ENCODE measurements at regions not wholly inside any gene's neighbourhood (a gene's known extent, or its start where the extent isn't known, plus 50 kb on each side); places are given as distances from the start of the nearest gene placed in this dataset.
"Not testable (repeated sequence)": the region's sequence is repeated elsewhere in the genome, so short reads cannot be mapped to it uniquely, and the experiment has no call there.

DNA sequence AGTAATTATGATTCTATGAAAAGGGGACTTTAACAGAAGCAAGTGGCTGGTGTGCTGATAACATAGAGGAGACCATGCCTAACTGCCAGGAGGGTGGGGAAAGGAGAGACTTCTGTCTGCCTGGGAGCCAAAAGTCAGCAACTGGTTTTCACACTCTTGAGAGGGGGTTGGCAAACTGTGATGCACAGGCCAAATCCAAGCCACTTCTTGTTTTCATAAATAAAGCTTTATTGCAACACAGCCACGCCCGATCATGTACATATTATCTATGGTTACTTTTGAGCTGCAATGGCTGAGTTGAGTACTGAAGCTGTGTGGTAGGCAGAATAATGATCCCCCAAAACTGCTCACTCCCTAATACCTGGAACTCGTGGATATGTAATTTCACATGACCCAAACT is 208.4 kb downstream of the LNPK start:
- Histone ChIP-seq H3K27me3 (no peaks in the 10 kb centered on the region), H3K9ac (no peak overlapping the region), H3K27ac (no peak overlapping the region), H3K36me3 (peaks cover 0 to 4% (median 0%) of the 10 kb centered on the region in 11 experiments; a peak in 2 of 22 replicates), H3K9me3 (replicated peaks in 1 of 11) (peaks cover 26 to 41% (median 30%) of the 10 kb centered on the region in 11 experiments), H3K4me1 (no peaks in the 10 kb centered on the region), H3K4me3 (no peak overlapping the region), H3K4me2 (no peak overlapping the region), H4K20me1 (no peaks in the 10 kb centered on the region)
- no peak for TF ChIP-seq Cebpa-rat (IDR thresholded peaks at IDR 0.05)

DNA sequence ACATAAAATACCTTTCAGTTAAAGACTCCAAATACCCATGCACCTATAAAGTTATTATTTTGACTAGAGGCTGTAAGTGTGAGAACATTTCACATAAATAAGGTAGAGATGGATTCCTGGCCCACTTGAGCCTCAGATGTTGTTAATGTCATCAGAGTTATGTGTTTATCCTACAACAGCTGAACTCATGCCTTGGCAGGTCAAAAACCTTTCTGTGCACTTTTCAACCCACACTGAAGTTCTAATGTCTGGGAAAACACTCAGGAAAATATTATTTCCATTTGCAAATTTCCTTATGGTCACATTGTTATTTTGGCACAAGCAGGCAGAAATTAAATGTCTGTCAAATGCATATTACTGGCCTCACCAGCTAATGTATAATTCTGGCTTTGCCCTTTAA is 209.2 kb downstream of the LNPK start:
- Histone ChIP-seq H3K27me3 (no peaks in the 10 kb centered on the region), H4K20me1 (no peaks in the 10 kb centered on the region), H3K4me2 (no peak overlapping the region), H3K27ac (no peak overlapping the region), H3K4me1 (no peaks in the 10 kb centered on the region), H3K9me3 (replicated peaks in 1 of 11) (peaks cover 26 to 33% (median 29%) of the 10 kb centered on the region in 11 experiments), H3K9ac (no peak overlapping the region), H3K36me3 (peaks cover 0 to 4% (median 0%) of the 10 kb centered on the region in 11 experiments; a peak in 2 of 22 replicates), H3K4me3 (no peak overlapping the region)
- no peak for TF ChIP-seq Cebpa-rat (IDR thresholded peaks at IDR 0.05)

DNA sequence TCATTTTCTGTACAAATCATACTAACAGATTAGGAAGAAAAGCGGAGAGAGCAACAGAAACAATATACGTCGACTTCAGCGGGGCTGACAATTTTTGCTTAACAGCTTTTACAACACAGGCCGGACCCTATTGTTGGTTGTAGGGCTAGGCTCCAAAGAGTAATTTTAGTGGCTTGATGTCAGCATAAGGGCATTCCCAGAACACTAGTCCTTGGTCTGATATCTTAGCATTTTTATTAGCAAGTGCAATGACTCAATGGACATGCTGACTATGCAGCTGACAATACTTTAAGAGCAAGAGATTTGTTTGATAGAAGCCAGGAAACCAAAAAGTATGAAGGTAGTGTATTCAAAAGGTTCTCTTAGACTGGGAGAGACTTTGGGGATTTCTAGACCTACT is 209.9 kb downstream of the LNPK start:
- Histone ChIP-seq H3K27ac (no peak overlapping the region), H3K4me3 (no peak overlapping the region), H3K36me3 (peaks cover 0 to 4% (median 0%) of the 10 kb centered on the region in 11 experiments; a peak in 2 of 22 replicates), H3K4me2 (no peak overlapping the region), H3K4me1 (no peaks in the 10 kb centered on the region), H3K9ac (no peak overlapping the region), H3K9me3 (replicated peaks in 1 of 11) (peaks cover 20 to 27% (median 23%) of the 10 kb centered on the region in 11 experiments), H4K20me1 (no peaks in the 10 kb centered on the region), H3K27me3 (no peaks in the 10 kb centered on the region)
- TF ChIP-seq Cebpa-rat (IDR thresholded peaks at IDR 0.05): no peak

DNA sequence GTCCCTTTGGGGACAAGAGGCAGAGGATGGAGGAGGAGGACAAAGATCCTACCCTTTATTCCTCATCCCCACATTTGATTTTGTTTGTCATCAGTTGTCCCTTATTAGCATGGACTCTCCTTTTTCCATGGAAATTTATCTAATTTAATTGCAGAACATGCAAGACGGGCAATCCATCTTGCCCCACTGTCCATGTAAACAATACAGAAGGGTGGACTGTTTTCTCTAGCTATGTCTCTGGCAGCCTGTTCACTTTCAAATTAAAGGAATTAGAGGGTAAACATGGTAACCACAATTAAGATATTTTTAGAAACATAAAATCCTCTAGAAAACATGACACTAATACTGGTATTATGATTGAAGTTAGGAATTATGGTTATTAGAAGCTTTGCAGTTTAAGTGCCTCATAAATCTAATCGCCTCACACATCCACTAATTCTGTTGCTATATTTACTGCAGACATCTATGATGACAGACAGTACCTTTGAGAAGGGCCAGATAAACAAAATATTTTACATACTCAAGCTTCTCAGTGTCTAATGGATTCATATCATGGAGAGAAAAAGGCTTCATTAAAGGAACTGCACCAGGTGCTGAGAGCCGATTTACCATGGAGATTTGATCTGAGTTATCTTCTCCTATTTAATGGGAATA is 215.5 kb downstream of the LNPK start:
- no peak overlapping the region for H3K4me2 ChIP-seq
- no peaks in the 10 kb centered on the region for H3K9me3 ChIP-seq (replicated peaks in 1 of 11)
- H3K27ac ChIP-seq: no peak overlapping the region
- H3K4me3 ChIP-seq: no peak overlapping the region
- no peaks in the 10 kb centered on the region for H4K20me1 ChIP-seq
- no peaks in the 10 kb centered on the region for H3K27me3 ChIP-seq
- no peak for TF ChIP-seq Cebpa-rat (IDR thresholded peaks at IDR 0.05)
- H3K9ac ChIP-seq: no peak overlapping the region
- no peaks in the 10 kb centered on the region for H3K4me1 ChIP-seq
- no peaks in the 10 kb centered on the region for H3K36me3 ChIP-seq

DNA sequence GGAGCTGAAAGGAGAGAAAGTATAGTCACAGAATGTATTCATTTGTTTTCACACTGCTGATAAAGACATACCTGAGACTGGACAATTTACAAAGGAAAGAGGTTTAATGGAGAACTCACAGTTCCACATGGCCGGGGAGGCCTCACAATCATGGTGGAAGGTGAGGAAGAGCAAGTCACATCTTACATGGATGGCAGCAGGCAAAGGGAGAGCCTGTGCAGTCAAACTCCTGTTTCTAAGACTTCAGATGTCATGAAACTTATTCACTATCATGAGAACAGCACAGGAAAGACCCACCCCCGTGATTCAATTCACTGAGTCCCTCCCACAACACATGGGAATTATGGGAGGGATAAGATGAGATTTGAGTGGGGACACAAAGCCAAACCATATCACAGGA is 224.7 kb downstream of the LNPK start:
- not testable (repeated sequence) for H3K27ac ChIP-seq, H4K20me1 ChIP-seq, H3K4me1 ChIP-seq, H3K4me3 ChIP-seq, H3K4me2 ChIP-seq, H3K9ac ChIP-seq, H3K36me3 ChIP-seq, H3K27me3 ChIP-seq
- peaks cover 8 to 23% (median 14%) of the 10 kb centered on the region in 11 experiments; a peak in 18 of 22 replicates for H3K9me3 ChIP-seq (replicated peaks in 1 of 11)

DNA sequence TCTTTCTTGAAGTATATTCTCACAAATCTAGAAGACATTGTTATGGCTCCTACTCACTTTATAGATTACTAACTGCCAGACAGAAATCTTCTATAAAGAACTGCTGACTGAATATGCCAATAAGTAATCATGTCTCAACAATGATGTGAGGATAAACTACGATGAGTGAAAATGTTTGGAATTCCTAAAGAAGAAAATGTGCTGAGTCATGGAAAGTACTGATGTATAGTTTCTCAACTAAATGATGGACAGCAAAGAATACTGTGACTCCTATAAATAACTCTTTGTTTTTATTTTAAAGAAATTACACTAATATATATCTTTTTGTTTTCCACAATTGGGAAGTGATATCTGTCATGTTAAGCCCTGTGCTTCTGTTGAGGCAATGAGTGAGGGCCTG is 232.9 kb downstream of the LNPK start:
- Histone ChIP-seq H3K4me1 (no peaks in the 10 kb centered on the region), H3K27me3 (no peaks in the 10 kb centered on the region), H3K9ac (no peak overlapping the region), H3K9me3 (replicated peaks in 1 of 11) (peaks cover 0 to 3% (median 0%) of the 10 kb centered on the region in 11 experiments; a peak in 1 of 22 replicates), H4K20me1 (no peaks in the 10 kb centered on the region), H3K4me3 (no peak overlapping the region), H3K4me2 (no peak overlapping the region), H3K36me3 (no peaks in the 10 kb centered on the region), H3K27ac (no peak overlapping the region)
- no peak for TF ChIP-seq Cebpa-rat (IDR thresholded peaks at IDR 0.05)

DNA sequence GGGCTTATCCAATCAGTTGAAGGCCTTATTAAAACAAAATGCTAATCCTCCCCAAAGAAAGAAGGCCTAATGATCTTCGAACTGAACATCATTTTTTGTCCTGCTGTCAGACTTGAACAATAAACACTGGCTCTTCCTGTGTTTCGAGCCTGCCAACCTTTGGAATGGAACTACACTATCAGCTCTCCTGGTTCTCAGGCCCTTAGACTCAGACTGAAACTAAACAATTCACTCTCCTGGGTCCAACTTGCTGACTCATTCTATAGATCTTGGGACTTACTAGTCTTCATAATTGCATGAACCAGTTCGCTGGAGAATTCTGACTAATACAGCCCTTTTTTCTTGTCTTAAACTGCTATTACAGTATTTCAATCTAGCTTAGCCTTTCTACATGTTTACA is 235.2 kb downstream of the LNPK start:
- no peak overlapping the region for H3K4me2 ChIP-seq
- no peak overlapping the region for H3K9ac ChIP-seq
- H3K27ac ChIP-seq: no peak overlapping the region
- no peak for TF ChIP-seq Cebpa-rat (IDR thresholded peaks at IDR 0.05)
- H3K4me3 ChIP-seq: no peak overlapping the region
- no peaks in the 10 kb centered on the region for H3K36me3 ChIP-seq
- peaks cover 0 to 3% (median 0%) of the 10 kb centered on the region in 11 experiments; a peak in 1 of 22 replicates for H3K9me3 ChIP-seq (replicated peaks in 1 of 11)
- no peaks in the 10 kb centered on the region for H3K27me3 ChIP-seq
- no peaks in the 10 kb centered on the region for H4K20me1 ChIP-seq
- H3K4me1 ChIP-seq: no peaks in the 10 kb centered on the region

DNA sequence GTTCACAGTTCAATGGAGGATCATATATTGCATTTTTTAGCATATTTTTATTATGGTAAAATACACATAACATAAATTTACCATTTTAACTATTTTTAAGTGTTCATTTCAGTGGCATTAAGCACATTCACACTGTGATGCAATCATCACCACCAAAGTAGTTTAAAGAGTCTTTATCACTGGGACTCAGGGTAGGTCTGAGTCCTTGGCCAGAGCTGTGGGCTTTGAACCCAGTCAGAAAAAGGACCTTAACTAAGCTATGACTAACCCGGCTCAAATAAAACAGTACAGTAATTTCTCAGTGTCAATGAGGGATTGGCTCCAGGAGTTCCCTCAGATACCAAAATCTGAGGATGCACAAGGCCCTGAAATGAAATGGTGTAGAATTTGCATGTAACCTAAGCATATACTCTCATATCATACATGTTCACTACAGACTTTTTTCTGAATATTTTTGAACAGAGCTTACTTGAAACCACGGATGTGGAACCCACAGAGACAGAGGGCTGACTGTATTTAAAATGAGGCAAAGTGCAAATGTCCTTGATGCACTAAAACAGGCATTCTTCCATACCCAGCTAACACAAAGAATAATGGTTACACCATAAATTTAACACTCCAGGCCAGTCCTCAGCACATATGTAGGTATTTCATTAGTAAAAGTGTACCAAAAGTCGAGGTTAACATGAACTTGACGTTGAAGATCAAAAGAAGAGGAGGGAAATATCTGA is 246.2 kb downstream of the LNPK start:
- peaks cover 0 to 15% (median 7%) of the 10 kb centered on the region in 10 experiments; a peak in 10 of 20 replicates for H3K4me1 ChIP-seq
- no peaks in the 10 kb centered on the region for H3K36me3 ChIP-seq
- H3K9me3 ChIP-seq (replicated peaks in 1 of 11): peaks cover 0 to 3% (median 0%) of the 10 kb centered on the region in 11 experiments; a peak in 2 of 22 replicates
- TF ChIP-seq Cebpa-rat (IDR thresholded peaks at IDR 0.05): 0 out of 22 replicates have a peak, but pooled peaks of 1 of the 11 experiments have one; percentile 12
- no peaks in the 10 kb centered on the region for H4K20me1 ChIP-seq
- no peak overlapping the region for H3K4me3 ChIP-seq
- peak overlapping the region in 7 of 11 experiments; percentile 22 to 46 (median 39); a peak in 11 of 22 replicates for H3K4me2 ChIP-seq
- no peaks in the 10 kb centered on the region for H3K27me3 ChIP-seq
- H3K9ac ChIP-seq: no peak overlapping the region
- H3K27ac ChIP-seq: no peak overlapping the region

DNA sequence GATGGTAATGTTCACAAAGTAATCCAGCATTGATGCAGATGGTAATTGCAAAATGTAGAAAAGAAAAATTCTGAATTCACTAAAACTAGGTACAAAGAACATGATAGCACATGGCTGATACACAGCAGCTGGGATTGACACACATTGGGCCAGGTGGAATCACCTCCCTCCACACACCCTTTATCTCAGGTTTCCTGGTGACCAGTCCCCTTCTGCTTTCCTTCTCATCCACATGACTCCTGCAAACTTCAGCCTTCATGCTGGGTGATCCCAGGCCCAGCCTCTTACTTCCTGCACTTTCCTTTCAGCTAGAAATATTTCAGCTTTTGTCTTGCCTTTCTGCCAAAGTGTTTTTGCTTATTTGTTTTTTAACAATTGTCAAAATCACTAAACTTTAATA is 246.9 kb downstream of the LNPK start:
- Histone ChIP-seq H4K20me1 (no peaks in the 10 kb centered on the region), H3K9ac (no peak overlapping the region), H3K4me2 (no peak overlapping the region), H3K4me1 (peaks cover 0 to 15% (median 7%) of the 10 kb centered on the region in 10 experiments; a peak in 10 of 20 replicates), H3K36me3 (no peaks in the 10 kb centered on the region), H3K27ac (no peak overlapping the region), H3K9me3 (replicated peaks in 1 of 11) (peaks cover 0 to 3% (median 0%) of the 10 kb centered on the region in 11 experiments; a peak in 2 of 22 replicates), H3K4me3 (no peak overlapping the region), H3K27me3 (no peaks in the 10 kb centered on the region)
- no peak for TF ChIP-seq Cebpa-rat (IDR thresholded peaks at IDR 0.05)

All from BLaER1 treated with 17β-estradiol and CSF1 and Interleukin-3, amounts not matched to agents 10 nM and 100 nM (cell line).